ENCODE measurements at regions not wholly inside any gene's neighbourhood (a gene's known extent, or its start where the extent isn't known, plus 50 kb on each side); places are given as distances from the start of the nearest gene placed in this dataset.

GRCh38 chr13:73742982-73743381 lies 391.2 kb downstream of the KLF12 start:
- no peak for TF ChIP-seq POLR2A (IDR thresholded peaks at IDR 0.05)
- no peak for TF ChIP-seq CTCF (IDR thresholded peaks at IDR 0.05)
- no peak for DNase-seq
- Histone ChIP-seq H3K27ac (no peak overlapping the region), H3K9me3 (replicated peaks in 1 of 3) (no peaks in the 10 kb centered on the region), H3K4me1 (replicated peaks in 1 of 2) (no peaks in the 10 kb centered on the region), H3K4me3 (no peak overlapping the region), H3K36me3 (replicated peaks in 1 of 2) (no peaks in the 10 kb centered on the region), H3K27me3 (no peaks in the 10 kb centered on the region)
- WGBS, 4 donors = 84 to 88% (median 84%) methylated on average over 4 of the region's 4 CpGs
- intact Hi-C loops (cut with DNase I) = no loop called here

- DNase-seq = no peak
- no peaks in the 10 kb centered on the region for H3K36me3 ChIP-seq (replicated peaks in 1 of 2)
- H3K9me3 ChIP-seq (replicated peaks in 1 of 3) = no peaks in the 10 kb centered on the region
- intact Hi-C loops (cut with DNase I) = no loop called here
- WGBS, 4 donors = 86 to 91% (median 88%) methylated on average over 3 of the region's 3 CpGs
- H3K4me3 ChIP-seq = no peak overlapping the region
- no peaks in the 10 kb centered on the region for H3K4me1 ChIP-seq (replicated peaks in 1 of 2)
- no peak for TF ChIP-seq CTCF (IDR thresholded peaks at IDR 0.05)
- TF ChIP-seq POLR2A (IDR thresholded peaks at IDR 0.05) = no peak
- H3K27ac ChIP-seq = no peak overlapping the region
- no peaks in the 10 kb centered on the region for H3K27me3 ChIP-seq
Observed at GRCh38 chr13:73741742-73742141, 392.5 kb downstream of the KLF12 start.

DNA sequence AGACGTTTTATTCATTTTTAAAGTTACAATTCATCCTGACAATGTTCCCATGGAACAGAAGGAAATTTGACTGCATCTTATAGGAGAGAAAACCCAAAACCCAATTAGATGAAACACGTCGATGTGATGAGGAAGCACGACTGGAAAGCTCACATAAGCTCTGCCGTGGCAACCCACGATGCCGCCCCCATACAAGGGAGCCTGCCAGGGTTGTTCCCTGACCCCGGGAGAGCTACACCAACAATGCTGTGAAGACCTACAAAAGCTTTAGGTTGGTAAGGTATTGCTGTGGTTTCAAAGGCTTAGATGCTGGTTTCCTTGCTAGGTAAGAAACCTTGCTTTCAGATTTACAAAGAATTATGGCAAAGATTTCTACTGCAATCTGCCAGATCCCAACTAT lies 393.1 kb downstream of the KLF12 start:
- Histone ChIP-seq H3K9me3 (replicated peaks in 1 of 3) (no peaks in the 10 kb centered on the region), H3K4me1 (replicated peaks in 1 of 2) (no peaks in the 10 kb centered on the region), H3K27me3 (no peaks in the 10 kb centered on the region), H3K27ac (no peak overlapping the region), H3K4me3 (no peak overlapping the region), H3K36me3 (replicated peaks in 1 of 2) (no peaks in the 10 kb centered on the region)
- intact Hi-C loops (cut with DNase I) = no loop called here
- TF ChIP-seq CTCF (IDR thresholded peaks at IDR 0.05) (no peak), POLR2A (IDR thresholded peaks at IDR 0.05) (no peak)
- DNase-seq = no peak
- 49 to 74% (median 66%) methylated on average over 8 of the region's 8 CpGs for WGBS, 4 donors

DNA sequence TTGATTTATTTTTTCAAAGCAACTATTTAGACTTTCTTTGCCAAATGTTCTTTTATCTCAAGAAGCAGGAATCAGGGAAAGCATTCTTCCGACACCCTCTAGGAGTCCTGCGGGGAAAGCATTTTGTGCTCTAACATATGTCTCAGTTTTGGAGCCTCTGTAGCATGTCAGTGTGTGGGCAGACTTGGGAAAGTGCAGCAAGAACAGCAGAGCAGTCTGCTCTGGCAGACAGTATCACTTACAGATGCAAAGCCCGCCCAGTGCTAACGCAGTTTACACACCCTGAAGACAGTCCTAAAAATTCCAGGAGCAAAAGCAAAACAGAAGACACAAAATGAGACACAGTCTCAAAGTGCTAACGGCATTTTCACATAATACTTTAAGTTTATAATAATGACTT lies 393.5 kb downstream of the KLF12 start:
- H3K27ac ChIP-seq = no peak overlapping the region
- intact Hi-C loops (cut with DNase I) = no loop called here
- DNase-seq = no peak
- no peaks in the 10 kb centered on the region for H3K9me3 ChIP-seq (replicated peaks in 1 of 3)
- WGBS, 4 donors = 60 to 82% (median 77%) methylated on average over 5 of the region's 5 CpGs
- no peak overlapping the region for H3K4me3 ChIP-seq
- H3K4me1 ChIP-seq (replicated peaks in 1 of 2) = no peaks in the 10 kb centered on the region
- H3K36me3 ChIP-seq (replicated peaks in 1 of 2) = no peaks in the 10 kb centered on the region
- TF ChIP-seq CTCF (IDR thresholded peaks at IDR 0.05) (no peak), POLR2A (IDR thresholded peaks at IDR 0.05) (no peak)
- H3K27me3 ChIP-seq = no peaks in the 10 kb centered on the region
